ENCODE measurements at regions not wholly inside any gene's neighbourhood (a gene's known extent, or its start where the extent isn't known, plus 50 kb on each side); places are given as distances from the start of the nearest gene placed in this dataset.

DNA sequence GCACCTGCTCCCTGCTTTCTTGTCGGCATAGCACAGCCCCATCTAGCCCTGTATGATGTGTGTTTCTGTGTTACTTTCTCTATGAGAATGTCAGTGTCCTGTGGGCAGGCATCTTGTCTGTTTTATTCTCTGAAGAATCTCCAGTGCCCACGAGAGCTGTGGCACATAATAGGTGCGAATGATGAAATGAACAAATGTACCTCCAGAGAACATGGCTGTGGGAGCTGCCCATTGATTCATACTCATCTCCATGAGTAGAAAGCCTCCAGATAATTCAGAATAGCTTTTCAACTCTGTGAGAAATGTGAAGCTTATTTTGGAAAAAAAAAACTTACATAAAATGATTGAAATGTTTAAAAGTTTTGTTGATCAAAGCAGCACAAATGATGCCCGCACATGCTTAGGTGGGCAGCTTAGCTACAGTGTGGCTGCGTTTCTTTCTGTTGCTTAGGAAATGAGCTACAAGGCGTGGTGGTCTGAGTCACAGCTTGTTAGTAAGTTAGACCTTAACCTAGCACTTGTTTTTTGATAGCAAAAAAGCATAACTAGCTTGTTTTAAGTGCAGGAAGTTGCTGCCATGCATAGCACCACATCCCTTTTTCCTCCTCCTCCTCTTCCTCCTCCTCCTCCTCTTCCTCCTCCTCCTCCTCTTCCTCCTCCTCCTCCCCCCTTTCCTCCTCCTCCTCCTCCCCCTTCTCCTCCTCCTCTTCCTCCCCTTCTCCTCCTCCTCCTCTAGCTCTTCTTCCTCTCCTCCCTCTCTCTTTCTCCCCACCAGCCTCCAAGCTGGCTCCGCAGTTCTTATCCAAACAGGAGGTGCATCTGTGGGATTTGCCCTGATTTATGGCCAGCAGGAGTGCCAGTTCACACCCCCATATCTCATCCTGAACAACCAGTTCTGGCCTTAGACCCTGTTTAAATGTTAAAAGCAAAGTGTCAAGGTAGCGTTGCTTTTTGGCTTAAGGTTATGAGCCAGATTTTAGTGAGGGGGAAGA is 221.5 kb downstream of the IRF8 start:
- H3K9ac ChIP-seq (ENCODE audit: low read length) = no peak overlapping the region
- no peaks in the 10 kb centered on the region for H3K27me3 ChIP-seq (ENCODE audit: control insufficient read depth, insufficient read depth, low read length)
- H3K36me3 ChIP-seq (ENCODE audit: control insufficient read depth, insufficient read depth, low read length) = no peaks in the 10 kb centered on the region
- no peak overlapping the region for H3K4me3 ChIP-seq (ENCODE audit: low read length)
- H3K27ac ChIP-seq (ENCODE audit: low read depth, low read length) = no peak overlapping the region
- no peaks in the 10 kb centered on the region for H3K4me1 ChIP-seq (ENCODE audit: control insufficient read depth, insufficient read depth, low read length)

GRCh38 chr16:86121374-86122010 is 222.5 kb downstream of the IRF8 start:
- Histone ChIP-seq H3K27ac (ENCODE audit: low read depth, low read length) (no peak overlapping the region), H3K4me3 (ENCODE audit: low read length) (no peak overlapping the region), H3K4me1 (ENCODE audit: control insufficient read depth, insufficient read depth, low read length) (no peaks in the 10 kb centered on the region), H3K9ac (ENCODE audit: low read length) (no peak overlapping the region), H3K27me3 (ENCODE audit: control insufficient read depth, insufficient read depth, low read length) (no peaks in the 10 kb centered on the region), H3K36me3 (ENCODE audit: control insufficient read depth, insufficient read depth, low read length) (no peaks in the 10 kb centered on the region)

GRCh38 chr16:86122681-86123342 is 223.8 kb downstream of the IRF8 start:
- H3K36me3 ChIP-seq (ENCODE audit: control insufficient read depth, insufficient read depth, low read length) = no peaks in the 10 kb centered on the region
- H3K27me3 ChIP-seq (ENCODE audit: control insufficient read depth, insufficient read depth, low read length) = no peaks in the 10 kb centered on the region
- no peaks in the 10 kb centered on the region for H3K4me1 ChIP-seq (ENCODE audit: control insufficient read depth, insufficient read depth, low read length)
- H3K9ac ChIP-seq (ENCODE audit: low read length) = no peak overlapping the region
- H3K27ac ChIP-seq (ENCODE audit: low read depth, low read length) = no peak overlapping the region
- no peak overlapping the region for H3K4me3 ChIP-seq (ENCODE audit: low read length)

DNA sequence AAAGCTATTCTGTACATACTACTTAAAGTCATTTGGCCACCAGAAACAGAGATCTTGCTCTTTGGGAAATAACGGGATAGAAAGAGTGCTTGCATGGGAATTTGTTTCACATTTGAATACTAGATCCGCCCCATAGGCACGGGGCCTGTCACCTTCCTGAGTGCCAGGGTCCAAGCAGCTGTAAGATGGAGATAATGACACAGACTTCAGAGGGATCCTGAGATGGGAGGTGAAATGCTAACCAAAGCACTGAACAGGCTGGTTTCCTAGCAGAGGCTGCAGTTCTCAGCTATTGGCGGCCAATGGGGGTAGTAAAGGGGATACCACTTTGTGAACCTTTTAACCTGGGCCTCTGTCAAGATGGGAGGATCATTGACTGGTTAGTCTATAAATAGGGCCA is 225.4 kb downstream of the IRF8 start:
- Histone ChIP-seq H3K9ac (ENCODE audit: low read length) (no peak overlapping the region), H3K4me3 (ENCODE audit: low read length) (no peak overlapping the region), H3K27ac (ENCODE audit: low read depth, low read length) (no peak overlapping the region), H3K36me3 (ENCODE audit: control insufficient read depth, insufficient read depth, low read length) (no peaks in the 10 kb centered on the region), H3K27me3 (ENCODE audit: control insufficient read depth, insufficient read depth, low read length) (no peaks in the 10 kb centered on the region), H3K4me1 (ENCODE audit: control insufficient read depth, insufficient read depth, low read length) (no peaks in the 10 kb centered on the region)

DNA sequence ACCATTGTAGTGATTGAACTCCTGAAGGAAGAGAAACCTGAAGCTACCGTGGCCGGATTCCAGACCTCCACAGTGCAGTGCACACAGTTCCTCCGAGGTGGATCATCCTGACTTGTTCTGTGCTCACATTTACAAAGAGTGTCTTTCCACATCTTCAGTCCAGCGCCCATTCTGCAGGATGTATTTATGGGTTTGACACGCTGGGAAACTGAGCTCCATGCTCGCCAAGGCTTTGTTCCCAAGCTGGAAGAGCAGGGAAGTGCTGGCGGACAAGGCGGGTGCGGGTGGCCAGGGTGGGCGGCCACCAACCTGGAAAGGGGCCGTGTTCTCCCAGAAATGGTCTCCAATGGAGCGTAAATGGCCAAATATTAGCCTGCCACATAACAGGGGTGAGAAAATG is 227.9 kb downstream of the IRF8 start:
- H3K27me3 ChIP-seq (ENCODE audit: control insufficient read depth, insufficient read depth, low read length) = no peaks in the 10 kb centered on the region

DNA sequence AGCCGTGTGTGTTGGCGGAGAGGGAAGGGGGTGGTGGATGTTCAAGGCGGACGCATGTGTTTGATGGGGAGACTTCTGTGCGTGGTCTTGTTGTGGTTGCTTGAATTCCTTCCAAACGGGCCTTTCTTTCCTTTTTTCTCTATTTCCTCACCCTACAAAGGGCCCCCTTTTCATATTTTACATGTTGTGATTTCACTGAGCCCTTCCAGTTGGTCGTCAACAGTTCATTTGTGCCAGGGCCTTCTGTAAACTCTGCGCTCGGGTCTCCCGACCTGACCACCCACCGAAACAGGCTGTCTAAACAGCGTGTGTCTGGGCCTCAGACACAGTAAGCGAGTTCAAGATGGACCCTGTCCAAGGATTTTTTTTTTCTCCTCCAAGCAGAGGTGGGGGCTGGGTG is 228.4 kb downstream of the IRF8 start:
- Histone ChIP-seq H3K4me3 (ENCODE audit: low read length) (no peak overlapping the region), H3K4me1 (ENCODE audit: control insufficient read depth, insufficient read depth, low read length) (no peaks in the 10 kb centered on the region), H3K27me3 (ENCODE audit: control insufficient read depth, insufficient read depth, low read length) (no peaks in the 10 kb centered on the region), H3K9ac (ENCODE audit: low read length) (no peak overlapping the region), H3K36me3 (ENCODE audit: control insufficient read depth, insufficient read depth, low read length) (no peaks in the 10 kb centered on the region), H3K27ac (ENCODE audit: low read depth, low read length) (no peak overlapping the region)

More for the DNA sequence above, 227.9 kb downstream of the IRF8 start:
- no peaks in the 10 kb centered on the region for H3K4me1 ChIP-seq (ENCODE audit: control insufficient read depth, insufficient read depth, low read length)
- H3K36me3 ChIP-seq (ENCODE audit: control insufficient read depth, insufficient read depth, low read length) = no peaks in the 10 kb centered on the region
- no peak overlapping the region for H3K4me3 ChIP-seq (ENCODE audit: low read length)
- H3K9ac ChIP-seq (ENCODE audit: low read length) = no peak overlapping the region
- no peak overlapping the region for H3K27ac ChIP-seq (ENCODE audit: low read depth, low read length)

DNA sequence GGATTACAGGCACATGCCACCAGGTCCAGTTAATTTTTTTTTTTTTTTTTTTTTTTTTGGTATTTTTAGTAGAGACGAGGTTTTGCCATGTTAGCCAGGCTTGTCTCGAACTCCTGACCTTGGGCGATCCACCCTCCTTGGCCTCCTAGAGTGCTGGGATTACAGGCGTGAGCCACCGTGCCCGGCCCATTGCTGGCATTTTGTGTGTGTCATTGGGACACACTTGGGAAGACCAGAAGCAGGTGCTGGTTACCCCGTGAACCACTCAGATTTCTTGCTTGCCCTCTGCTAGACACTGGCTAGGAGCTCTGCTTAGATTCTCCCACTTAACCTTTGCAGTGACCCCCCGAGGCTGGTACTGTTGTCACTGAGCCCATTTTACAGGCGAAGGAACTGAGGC is 229.3 kb downstream of the IRF8 start:
- no peak overlapping the region for H3K4me3 ChIP-seq (ENCODE audit: low read length)
- H3K36me3 ChIP-seq (ENCODE audit: control insufficient read depth, insufficient read depth, low read length) = no peaks in the 10 kb centered on the region
- H3K27me3 ChIP-seq (ENCODE audit: control insufficient read depth, insufficient read depth, low read length) = no peaks in the 10 kb centered on the region
- no peak overlapping the region for H3K9ac ChIP-seq (ENCODE audit: low read length)
- no peak overlapping the region for H3K27ac ChIP-seq (ENCODE audit: low read depth, low read length)
- no peaks in the 10 kb centered on the region for H3K4me1 ChIP-seq (ENCODE audit: control insufficient read depth, insufficient read depth, low read length)

DNA sequence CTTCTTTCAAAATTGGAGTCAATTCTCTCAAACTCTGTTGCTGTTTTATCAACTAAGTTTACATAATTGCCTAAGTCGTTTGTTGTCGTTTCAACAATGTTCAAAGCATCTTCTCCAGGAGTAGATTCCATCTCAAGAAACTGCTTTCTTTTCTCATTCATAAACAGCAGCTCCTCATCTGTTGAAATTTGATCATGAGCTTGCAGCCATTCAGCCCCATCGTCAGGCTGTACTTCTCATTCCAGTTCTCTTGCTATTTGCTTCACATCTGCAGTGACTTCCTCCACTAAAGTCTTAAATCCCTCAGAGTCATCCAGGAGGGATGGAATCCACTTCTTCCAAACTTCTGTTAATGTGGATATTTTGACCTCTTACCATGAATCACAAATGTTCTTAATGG is 230.6 kb downstream of the IRF8 start:
- Histone ChIP-seq H3K4me1 (ENCODE audit: control insufficient read depth, insufficient read depth, low read length) (no peaks in the 10 kb centered on the region), H3K9ac (ENCODE audit: low read length) (no peak overlapping the region), H3K27ac (ENCODE audit: low read depth, low read length) (no peak overlapping the region), H3K36me3 (ENCODE audit: control insufficient read depth, insufficient read depth, low read length) (no peaks in the 10 kb centered on the region), H3K4me3 (ENCODE audit: low read length) (no peak overlapping the region), H3K27me3 (ENCODE audit: control insufficient read depth, insufficient read depth, low read length) (no peaks in the 10 kb centered on the region)

DNA sequence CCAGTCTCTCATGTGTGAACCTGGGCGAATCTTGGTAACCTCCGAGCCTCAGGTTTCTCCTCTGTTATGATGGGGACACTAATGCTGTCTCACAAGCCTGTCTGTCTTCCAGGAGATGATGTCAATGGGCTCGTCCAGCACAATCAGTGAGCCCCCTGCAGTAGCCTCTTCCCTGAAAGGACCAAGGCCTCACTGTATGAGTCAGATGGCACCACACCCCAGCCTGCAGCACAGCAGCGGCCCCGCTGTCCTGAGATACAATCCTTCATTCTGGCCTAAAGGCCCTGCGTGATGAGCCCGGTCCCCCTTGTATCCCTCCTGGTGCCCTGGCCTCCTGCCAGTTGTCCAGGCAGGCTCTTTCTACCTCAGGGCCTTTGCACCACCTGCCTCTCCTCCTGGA is 234.4 kb downstream of the IRF8 start:
- no peak overlapping the region for H3K9ac ChIP-seq (ENCODE audit: low read length)
- H3K36me3 ChIP-seq (ENCODE audit: control insufficient read depth, insufficient read depth, low read length) = no peaks in the 10 kb centered on the region
- no peaks in the 10 kb centered on the region for H3K27me3 ChIP-seq (ENCODE audit: control insufficient read depth, insufficient read depth, low read length)
- no peak overlapping the region for H3K27ac ChIP-seq (ENCODE audit: low read depth, low read length)
- no peak overlapping the region for H3K4me3 ChIP-seq (ENCODE audit: low read length)
- H3K4me1 ChIP-seq (ENCODE audit: control insufficient read depth, insufficient read depth, low read length) = no peaks in the 10 kb centered on the region

GRCh38 chr16:86133847-86134375 is 234.9 kb downstream of the IRF8 start:
- Histone ChIP-seq H3K27me3 (ENCODE audit: control insufficient read depth, insufficient read depth, low read length) (no peaks in the 10 kb centered on the region), H3K27ac (ENCODE audit: low read depth, low read length) (no peak overlapping the region), H3K36me3 (ENCODE audit: control insufficient read depth, insufficient read depth, low read length) (no peaks in the 10 kb centered on the region), H3K4me3 (ENCODE audit: low read length) (no peak overlapping the region), H3K4me1 (ENCODE audit: control insufficient read depth, insufficient read depth, low read length) (no peaks in the 10 kb centered on the region), H3K9ac (ENCODE audit: low read length) (no peak overlapping the region)

DNA sequence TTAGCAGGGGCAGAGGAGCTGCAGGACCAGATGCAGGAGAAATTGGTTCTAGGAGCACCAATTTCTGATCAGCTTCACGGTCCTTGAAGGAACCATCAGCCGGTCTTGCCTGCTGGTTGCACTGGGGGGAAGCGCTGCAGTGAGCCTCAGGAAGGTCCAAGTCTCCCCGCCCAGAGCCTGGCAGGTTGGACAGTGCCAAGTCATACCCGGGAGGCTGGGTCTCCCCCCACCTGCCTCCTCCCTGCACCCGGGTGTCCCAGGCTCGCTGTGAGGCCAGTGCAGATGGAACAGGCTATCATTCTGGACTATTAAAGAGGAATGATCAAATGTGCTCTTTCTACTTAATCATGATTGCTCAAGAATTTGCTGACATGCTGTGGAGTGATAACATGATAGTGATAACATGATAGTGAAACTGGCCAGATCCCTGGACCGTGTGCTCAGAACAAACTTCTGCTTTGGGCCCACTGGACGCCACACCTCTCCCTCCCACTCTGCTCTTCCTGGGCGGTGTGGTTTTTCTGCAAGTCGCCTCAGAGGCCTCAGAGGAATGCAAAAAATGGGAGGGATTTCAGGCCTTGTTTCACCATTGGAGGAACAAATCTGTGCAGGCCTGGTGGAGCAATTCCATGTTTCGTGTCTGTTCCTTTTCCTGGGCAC is 236.0 kb downstream of the IRF8 start:
- Histone ChIP-seq H3K9ac (ENCODE audit: low read length) (no peak overlapping the region), H3K27ac (ENCODE audit: low read depth, low read length) (no peak overlapping the region), H3K27me3 (ENCODE audit: control insufficient read depth, insufficient read depth, low read length) (no peaks in the 10 kb centered on the region), H3K4me3 (ENCODE audit: low read length) (no peak overlapping the region), H3K4me1 (ENCODE audit: control insufficient read depth, insufficient read depth, low read length) (no peaks in the 10 kb centered on the region), H3K36me3 (ENCODE audit: control insufficient read depth, insufficient read depth, low read length) (no peaks in the 10 kb centered on the region)

GRCh38 chr16:86137359-86137758 is 238.4 kb downstream of the IRF8 start:
- Histone ChIP-seq H3K4me1 (ENCODE audit: control insufficient read depth, insufficient read depth, low read length) (no peaks in the 10 kb centered on the region), H3K36me3 (ENCODE audit: control insufficient read depth, insufficient read depth, low read length) (no peaks in the 10 kb centered on the region), H3K4me3 (ENCODE audit: low read length) (no peak overlapping the region), H3K27ac (ENCODE audit: low read depth, low read length) (no peak overlapping the region), H3K9ac (ENCODE audit: low read length) (no peak overlapping the region), H3K27me3 (ENCODE audit: control insufficient read depth, insufficient read depth, low read length) (no peaks in the 10 kb centered on the region)

All from rectal smooth muscle tissue (tissue), 1 donor.